Stimulated activated CD4-positive, alpha-beta T cell treated with anti-CD3 and anti-CD28 coated beads, TNF-alpha, amount 100 ng/mL, for 24 hours (primary cell): ENCODE measurements at regions not wholly inside any gene's neighbourhood (a gene's known extent, or its start where the extent isn't known, plus 50 kb on each side); places are given as distances from the start of the nearest gene placed in this dataset.

Experiments used
- DNase-seq, 3 experiments: peaks; one replicate each; pipeline ENCODE4 v3.0.0-alpha.2; 2020; ENCODE audit warnings: low read depth in 3 of 3

- DNase-seq, result no peak
Observed at GRCh38 chr16:9372934-9373890, 281.8 kb downstream of the HAPSTR1 start.

GRCh38 chr16:9374061-9374460, 282.6 kb downstream of the HAPSTR1 start:
- DNase-seq, result no peak

DNA sequence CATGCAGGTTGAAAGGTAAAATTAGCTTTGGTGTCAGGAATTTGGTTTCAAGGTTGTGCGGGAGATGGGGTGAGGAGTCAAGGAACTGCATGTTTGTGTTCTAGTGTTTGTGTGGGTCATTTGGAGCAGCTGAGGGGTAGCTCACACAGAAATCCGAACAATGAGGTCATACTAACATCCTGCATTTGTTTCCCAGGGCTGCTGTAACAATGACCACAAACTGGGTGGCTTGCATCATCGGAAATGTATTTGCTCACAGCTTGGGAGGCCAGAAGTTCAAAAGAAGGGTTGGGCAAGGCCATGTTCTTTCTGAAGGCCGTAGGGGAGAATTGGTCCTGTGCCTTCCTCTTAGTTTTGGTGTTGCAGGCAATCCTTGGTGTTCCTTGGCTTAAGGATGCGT, 287.4 kb downstream of the HAPSTR1 start:
- no peak for DNase-seq

- DNase-seq, result no peak
Observed at GRCh38 chr16:9380221-9380620, 288.8 kb downstream of the HAPSTR1 start.

- no peak for DNase-seq
Observed at GRCh38 chr16:9381399-9381798, 290.0 kb downstream of the HAPSTR1 start.

GRCh38 chr16:9381905-9382304, 290.5 kb downstream of the HAPSTR1 start:
- no peak for DNase-seq

DNA sequence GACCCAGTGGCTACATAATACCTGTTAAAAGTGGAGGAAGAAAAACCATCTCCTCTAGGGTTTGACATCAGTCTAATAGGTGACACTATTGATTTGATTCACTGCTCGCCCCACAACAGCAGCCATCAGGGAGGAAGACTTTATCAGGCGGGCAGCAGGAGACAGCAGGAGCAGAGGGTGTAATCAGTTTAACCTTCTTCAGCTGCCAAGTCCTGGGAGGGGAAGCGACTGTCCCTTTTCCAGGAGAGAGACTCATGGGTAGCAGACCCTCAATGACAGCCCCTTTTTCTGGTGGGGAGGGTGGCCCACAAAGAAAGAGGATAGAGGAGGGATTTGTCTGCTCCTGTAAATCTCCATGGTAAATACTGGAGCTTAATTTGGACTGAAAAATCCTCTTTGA, 291.8 kb downstream of the HAPSTR1 start:
- DNase-seq, result no peak

DNA sequence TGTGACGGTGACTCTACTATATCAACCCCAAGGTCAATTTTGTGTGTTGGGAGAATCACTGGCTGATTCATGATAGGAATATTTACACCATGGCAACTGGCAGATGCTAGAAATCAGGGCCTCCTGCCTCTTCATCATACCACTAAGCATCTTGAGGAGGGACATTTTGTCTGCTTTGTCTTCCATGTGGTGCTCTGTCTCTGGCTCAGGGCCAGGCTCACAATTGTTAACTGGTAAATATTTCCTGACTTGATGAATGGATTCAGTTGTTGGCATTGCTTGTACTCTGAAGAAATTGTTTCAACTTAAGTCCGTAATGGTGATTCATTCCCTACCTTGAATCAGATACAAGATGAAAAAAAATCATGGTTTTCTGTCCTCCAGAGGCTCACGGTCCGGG, 292.7 kb downstream of the HAPSTR1 start:
- DNase-seq, result no peak

DNA sequence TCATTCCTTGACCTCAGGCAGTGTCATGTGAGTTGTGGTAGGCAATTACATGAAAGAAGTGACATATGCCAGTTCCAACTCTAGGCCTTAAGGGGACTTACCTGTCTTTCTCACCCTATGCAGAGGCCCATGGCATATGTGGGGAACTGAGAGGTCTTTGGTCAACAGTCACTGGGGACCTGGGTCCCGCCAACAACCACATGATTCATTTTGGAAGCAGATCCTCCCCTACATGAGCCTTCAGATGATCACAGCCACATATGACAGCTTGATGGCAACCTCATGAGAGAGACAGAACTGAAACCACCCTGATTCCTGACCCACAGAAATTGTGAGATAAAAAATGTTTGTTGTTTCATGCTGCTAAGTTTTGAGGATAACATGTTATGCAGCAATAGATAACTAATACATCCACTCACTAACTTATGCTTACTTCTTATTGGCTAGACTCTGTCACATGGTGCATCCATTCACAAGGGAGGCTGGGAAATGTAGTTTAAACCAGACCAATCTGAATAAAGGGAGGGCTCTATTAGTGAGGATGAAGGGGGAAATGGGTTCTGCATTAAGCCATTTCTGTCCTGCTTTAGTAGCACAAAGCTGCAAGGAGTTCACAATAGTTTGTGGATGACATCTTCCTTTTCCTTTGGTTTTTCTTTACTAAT, 298.2 kb downstream of the HAPSTR1 start:
- DNase-seq, result no peak

- no peak for DNase-seq
Observed at GRCh38 chr16:9392956-9393355, 301.5 kb downstream of the HAPSTR1 start.

GRCh38 chr16:9393591-9393990, 302.1 kb downstream of the HAPSTR1 start:
- DNase-seq, result no peak

DNA sequence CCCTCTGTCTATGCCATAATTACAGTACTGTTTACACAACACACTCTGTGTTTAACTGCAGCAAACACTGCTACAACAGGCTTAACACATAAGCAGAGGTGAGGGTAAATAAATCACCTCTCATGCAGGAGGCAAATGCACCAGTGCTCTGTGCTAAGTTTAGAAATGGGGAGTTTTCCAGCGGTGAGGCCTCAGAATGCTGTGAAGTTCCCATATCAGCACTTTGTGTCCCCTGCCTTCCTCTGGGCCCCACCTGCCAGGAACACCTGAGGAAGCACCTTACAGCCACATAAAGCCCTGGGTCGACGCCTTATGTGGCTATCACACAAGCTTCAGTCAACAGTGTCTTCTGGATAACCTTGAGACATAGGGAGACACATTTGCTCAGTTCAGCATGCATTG, 304.5 kb downstream of the HAPSTR1 start:
- DNase-seq, result no peak

- no peak for DNase-seq
Observed at GRCh38 chr16:9399573-9399972, 308.1 kb downstream of the HAPSTR1 start.

DNA sequence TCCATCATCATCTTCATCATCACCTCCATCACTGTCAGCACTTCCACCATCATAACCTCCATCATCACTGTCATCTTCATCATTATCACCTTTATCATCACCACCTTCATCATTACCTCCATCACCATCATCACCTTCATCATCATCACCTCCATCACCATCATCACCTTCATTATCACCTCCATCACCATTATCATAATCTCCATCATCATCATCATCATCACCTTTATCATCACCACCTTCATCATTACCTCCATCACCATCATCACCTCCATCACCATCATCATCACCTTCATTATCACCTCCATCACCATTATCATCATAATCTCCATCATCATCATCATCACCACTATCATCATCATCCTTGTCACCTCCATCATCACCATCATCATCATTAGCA, 309.7 kb downstream of the HAPSTR1 start:
- DNase-seq, result no peak

DNA sequence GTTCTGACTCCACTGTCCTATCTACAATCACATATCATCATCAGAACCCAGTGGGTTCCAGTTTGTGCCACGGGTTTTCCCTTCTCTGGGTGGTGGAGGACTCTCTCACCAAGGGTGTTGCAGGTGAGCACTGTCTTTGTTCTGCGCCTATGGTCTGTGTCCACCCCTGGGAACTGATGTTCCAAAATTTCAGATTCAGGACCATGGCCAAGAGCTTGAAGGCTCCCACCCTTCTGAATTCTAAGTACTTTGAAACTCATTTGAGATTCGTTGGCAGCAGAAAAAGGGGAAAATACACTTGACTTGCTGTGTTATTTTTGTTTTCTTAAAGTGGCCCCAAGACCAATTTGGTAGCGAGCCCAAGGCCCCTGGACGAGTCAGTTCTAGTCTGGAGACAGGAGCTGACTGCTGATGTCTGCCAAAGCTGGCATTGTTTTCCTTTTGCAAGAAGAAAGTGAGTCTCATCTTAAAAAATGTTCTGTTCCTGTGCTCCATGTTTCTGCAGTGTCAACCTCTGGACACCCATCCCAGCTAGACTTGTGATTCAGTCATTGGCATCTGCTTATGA, 310.9 kb downstream of the HAPSTR1 start:
- DNase-seq, result no peak

GRCh38 chr16:9404811-9405210, 313.4 kb downstream of the HAPSTR1 start:
- no peak for DNase-seq

DNA sequence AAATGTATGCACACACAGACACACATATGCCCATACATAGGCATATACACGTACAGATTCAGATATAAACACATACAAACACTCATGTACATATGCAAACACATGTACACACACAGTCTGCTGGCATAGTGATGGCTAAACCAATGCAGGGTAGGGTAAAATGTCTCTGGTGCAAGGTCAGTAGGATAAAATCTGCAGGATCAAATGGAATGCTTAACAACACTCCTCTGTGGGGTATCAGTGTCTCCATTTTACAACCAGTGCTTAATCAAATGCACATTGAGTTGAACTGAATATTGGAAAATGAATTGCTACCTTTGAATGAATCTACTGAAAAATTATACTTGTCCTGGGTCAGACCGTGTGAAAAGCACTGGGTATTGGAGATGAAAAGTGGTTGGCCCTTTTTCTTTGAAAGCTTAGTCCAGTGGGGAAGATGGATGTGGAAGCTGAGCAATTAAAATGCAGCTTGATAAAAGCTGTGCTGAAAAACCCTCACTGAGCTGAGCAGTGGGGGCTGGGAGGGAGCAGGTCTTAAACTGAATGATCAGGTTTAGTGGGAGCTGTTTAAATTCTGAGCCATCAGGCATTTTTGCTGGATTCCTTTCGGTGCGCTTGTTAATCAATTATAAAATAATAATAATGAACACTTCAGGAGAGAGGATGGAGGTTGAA, 314.7 kb downstream of the HAPSTR1 start:
- no peak for DNase-seq

- DNase-seq, result no peak
Observed at GRCh38 chr16:9407206-9407758, 315.8 kb downstream of the HAPSTR1 start.

- no peak for DNase-seq
Observed at GRCh38 chr16:9408297-9408878, 316.9 kb downstream of the HAPSTR1 start.

DNA sequence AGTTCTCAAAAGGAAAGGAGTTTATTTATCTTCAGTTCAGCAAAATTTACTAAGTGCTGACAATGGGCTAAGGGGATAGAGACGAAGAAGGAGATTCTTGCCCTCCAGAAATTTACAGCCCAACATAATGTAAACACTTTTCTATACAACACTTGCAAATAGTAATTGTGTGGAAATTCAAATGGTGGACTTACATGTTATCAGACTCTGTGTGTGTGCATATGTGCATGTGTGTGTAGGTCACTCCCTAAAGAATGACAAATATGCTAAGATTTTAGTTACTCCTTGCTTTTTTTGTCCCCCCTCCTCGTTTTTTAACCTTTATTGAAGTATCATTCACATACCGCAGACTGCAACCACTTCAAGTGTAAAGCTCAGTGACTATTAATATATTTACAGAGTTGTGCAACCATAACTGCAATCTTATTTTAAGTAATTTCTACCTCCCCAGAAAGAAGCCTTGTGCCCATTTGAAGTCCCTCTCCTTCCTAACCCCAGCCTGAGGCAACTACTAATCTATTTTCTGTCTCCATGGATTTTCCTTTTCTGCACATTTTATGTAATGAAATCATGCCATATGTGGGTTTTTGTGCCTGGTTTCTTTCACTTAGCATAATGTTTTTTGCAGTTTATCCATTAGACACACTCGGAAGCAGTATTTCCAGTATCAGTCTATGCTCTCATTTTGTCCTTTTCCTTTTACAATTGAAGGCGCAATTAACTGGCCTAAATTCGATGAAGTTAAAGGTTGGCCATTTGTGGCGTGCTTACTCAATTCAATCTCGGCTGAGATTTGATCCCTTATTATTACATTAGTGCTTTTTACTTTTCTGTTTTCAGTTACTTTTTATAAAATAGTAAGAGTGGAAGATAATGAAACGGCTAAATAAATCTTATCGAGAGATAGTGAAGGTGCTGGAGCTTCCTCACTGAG, 318.4 kb downstream of the HAPSTR1 start:
- DNase-seq, result no peak
